ENCODE measurements at regions not wholly inside any gene's neighbourhood (a gene's known extent, or its start where the extent isn't known, plus 50 kb on each side); places are given as distances from the start of the nearest gene placed in this dataset.

GRCh38 chr1:78830321-78830720 lies 176.2 kb downstream of the ADGRL4 start:
- intact Hi-C loops (cut with DNase I) = no loop called here
- Histone ChIP-seq H3K4me3 (no peak overlapping the region), H3K36me3 (replicated peaks in 1 of 2; ENCODE audit: insufficient read depth in 1 of 2, low read depth in 2 of 2) (no peaks in the 10 kb centered on the region), H3K4me1 (no peaks in the 10 kb centered on the region), H3K27ac (no peak overlapping the region), H3K9me3 (no peaks in the 10 kb centered on the region), H3K27me3 (no peaks in the 10 kb centered on the region)
- no peak for ATAC-seq
- 42 to 76% methylated on average over 1 of the region's 1 CpG for WGBS, 2 donors
- TF ChIP-seq, protein P1, sequence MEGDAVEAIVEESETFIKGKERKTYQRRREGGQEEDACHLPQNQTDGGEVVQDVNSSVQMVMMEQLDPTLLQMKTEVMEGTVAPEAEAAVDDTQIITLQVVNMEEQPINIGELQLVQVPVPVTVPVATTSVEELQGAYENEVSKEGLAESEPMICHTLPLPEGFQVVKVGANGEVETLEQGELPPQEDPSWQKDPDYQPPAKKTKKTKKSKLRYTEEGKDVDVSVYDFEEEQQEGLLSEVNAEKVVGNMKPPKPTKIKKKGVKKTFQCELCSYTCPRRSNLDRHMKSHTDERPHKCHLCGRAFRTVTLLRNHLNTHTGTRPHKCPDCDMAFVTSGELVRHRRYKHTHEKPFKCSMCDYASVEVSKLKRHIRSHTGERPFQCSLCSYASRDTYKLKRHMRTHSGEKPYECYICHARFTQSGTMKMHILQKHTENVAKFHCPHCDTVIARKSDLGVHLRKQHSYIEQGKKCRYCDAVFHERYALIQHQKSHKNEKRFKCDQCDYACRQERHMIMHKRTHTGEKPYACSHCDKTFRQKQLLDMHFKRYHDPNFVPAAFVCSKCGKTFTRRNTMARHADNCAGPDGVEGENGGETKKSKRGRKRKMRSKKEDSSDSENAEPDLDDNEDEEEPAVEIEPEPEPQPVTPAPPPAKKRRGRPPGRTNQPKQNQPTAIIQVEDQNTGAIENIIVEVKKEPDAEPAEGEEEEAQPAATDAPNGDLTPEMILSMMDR (IDR thresholded peaks at IDR 0.05) = no peak
- no peak for DNase-seq

GRCh38 chr1:78831731-78832360 lies 174.7 kb downstream of the ADGRL4 start:
- Histone ChIP-seq H3K36me3 (replicated peaks in 1 of 2; ENCODE audit: insufficient read depth in 1 of 2, low read depth in 2 of 2) (no peaks in the 10 kb centered on the region), H3K27ac (no peak overlapping the region), H3K9me3 (no peaks in the 10 kb centered on the region), H3K27me3 (no peaks in the 10 kb centered on the region), H3K4me1 (no peaks in the 10 kb centered on the region), H3K4me3 (no peak overlapping the region)
- TF ChIP-seq, protein P1 (IDR thresholded peaks at IDR 0.05) = no peak
- TF ChIP-seq POLR2A (IDR thresholded peaks at IDR 0.05) = no peak
- DNase-seq (no peak), ATAC-seq (no peak)
- 62 to 75% methylated on average over 3 of the region's 3 CpGs for WGBS, 2 donors
- intact Hi-C loops (cut with DNase I) = no loop called here

DNA sequence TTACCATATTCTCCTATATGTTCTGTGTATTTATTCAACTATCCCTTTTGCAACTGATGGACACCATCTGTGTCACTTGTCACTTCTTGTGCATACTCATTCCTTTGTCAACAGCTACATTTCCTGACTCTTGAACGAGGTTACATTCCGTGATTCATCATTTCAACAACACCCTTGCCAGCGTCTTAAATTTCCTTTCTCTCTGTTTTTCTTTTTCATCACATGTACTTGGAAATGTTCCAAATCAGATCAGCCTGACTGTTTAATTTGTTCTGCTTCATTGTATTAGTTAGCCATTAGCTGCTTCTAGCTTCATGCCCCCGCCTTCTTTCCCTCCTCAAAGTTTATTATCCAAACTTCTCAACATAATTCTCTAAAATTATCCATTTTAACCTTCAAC lies 173.0 kb downstream of the ADGRL4 start:
- Histone ChIP-seq H3K27me3 (no peaks in the 10 kb centered on the region), H3K27ac (no peak overlapping the region), H3K4me1 (no peaks in the 10 kb centered on the region), H3K4me3 (no peak overlapping the region), H3K36me3 (replicated peaks in 1 of 2; ENCODE audit: insufficient read depth in 1 of 2, low read depth in 2 of 2) (no peaks in the 10 kb centered on the region), H3K9me3 (no peaks in the 10 kb centered on the region)
- DNase-seq (no peak), ATAC-seq (no peak)
- intact Hi-C loops (cut with DNase I) = no loop called here
- TF ChIP-seq POLR2A (IDR thresholded peaks at IDR 0.05) = no peak
- TF ChIP-seq, protein P1 (IDR thresholded peaks at IDR 0.05) = no peak
- 28 to 35% methylated on average over 4 of the region's 4 CpGs for WGBS, 2 donors

- intact Hi-C loops (cut with DNase I) = no loop called here
- Histone ChIP-seq H3K9me3 (no peaks in the 10 kb centered on the region), H3K27me3 (no peaks in the 10 kb centered on the region), H3K4me1 (no peaks in the 10 kb centered on the region), H3K27ac (no peak overlapping the region), H3K4me3 (no peak overlapping the region), H3K36me3 (replicated peaks in 1 of 2; ENCODE audit: insufficient read depth in 1 of 2, low read depth in 2 of 2) (no peaks in the 10 kb centered on the region)
- 68 to 69% methylated on average over 4 of the region's 4 CpGs for whole genome bisulfite sequencing, 2 donors
- ATAC-seq (no peak), DNase-seq (no peak)
- TF ChIP-seq POLR2A (IDR thresholded peaks at IDR 0.05) = no peak
- TF ChIP-seq, protein P1 (IDR thresholded peaks at IDR 0.05) = no peak
Observed at GRCh38 chr1:78834201-78834741, 172.3 kb downstream of the ADGRL4 start.

DNA sequence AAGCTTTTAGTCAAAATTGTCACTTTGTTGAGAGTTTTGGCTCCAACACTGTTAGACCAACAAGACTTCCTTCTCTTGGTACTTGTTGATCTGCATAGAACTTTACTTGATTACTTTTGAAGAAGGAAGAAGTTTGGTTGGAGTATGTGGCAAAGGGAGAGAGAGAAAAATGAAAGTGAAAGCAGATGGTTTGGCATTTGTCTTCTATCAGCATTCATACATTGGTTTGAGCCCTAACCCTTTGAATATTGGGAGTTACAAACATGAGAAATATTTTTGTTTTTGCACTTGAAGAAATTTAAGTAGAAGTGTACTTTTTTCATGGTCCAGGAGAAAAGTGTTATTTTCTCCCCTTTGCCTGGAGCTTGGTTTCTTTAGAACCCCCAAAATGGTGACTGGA lies 169.8 kb downstream of the ADGRL4 start:
- TF ChIP-seq POLR2A (IDR thresholded peaks at IDR 0.05) = no peak
- TF ChIP-seq, protein P1 (IDR thresholded peaks at IDR 0.05) = no peak
- Histone ChIP-seq H3K9me3 (no peaks in the 10 kb centered on the region), H3K4me3 (no peak overlapping the region), H3K4me1 (peaks cover 5% of the 10 kb centered on the region), H3K36me3 (replicated peaks in 1 of 2; ENCODE audit: insufficient read depth in 1 of 2, low read depth in 2 of 2) (no peaks in the 10 kb centered on the region), H3K27ac (no peak overlapping the region), H3K27me3 (no peaks in the 10 kb centered on the region)
- intact Hi-C loops (cut with DNase I) = no loop called here
- ATAC-seq (no peak), DNase-seq (no peak)
